Stimulated activated naive CD8-positive, alpha-beta T cell treated with anti-CD3 and anti-CD28 coated beads, Interleukin-15, Interleukin-2, amounts not matched to agents 100 ng/mL and 50 ng/mL, for 24 hours (primary cell): ENCODE measurements at regions not wholly inside any gene's neighbourhood (a gene's known extent, or its start where the extent isn't known, plus 50 kb on each side); places are given as distances from the start of the nearest gene placed in this dataset.
"Not testable (repeated sequence)": the region's sequence is repeated elsewhere in the genome, so short reads cannot be mapped to it uniquely, and the experiment has no call there.

Experiments used
- H3K27ac Mint-ChIP-seq: one replicate; pipeline ENCODE4 v1.8.0; 2021; ENCODE audit warnings: mild to moderate bottlenecking, mixed read lengths
- H3K27me3 Mint-ChIP-seq: one replicate; pipeline ENCODE4 v1.8.0; 2021; ENCODE audit warnings: mixed read lengths
- H3K36me3 Mint-ChIP-seq: one replicate; pipeline ENCODE4 v1.8.0; 2021; ENCODE audit warnings: low read depth, mixed read lengths
- H3K4me1 Mint-ChIP-seq: one replicate; pipeline ENCODE4 v1.8.0; 2021; ENCODE audit warnings: low read depth, mixed read lengths
- H3K4me3 Mint-ChIP-seq: one replicate; pipeline ENCODE4 v1.8.0; 2021; ENCODE audit warnings: mild to moderate bottlenecking, mixed read lengths
- H3K9me3 Mint-ChIP-seq: one replicate; pipeline ENCODE4 v1.8.0; 2021; ENCODE audit warnings: mixed read lengths

GRCh38 chr12:25394025-25394424 is 143.3 kb upstream of the KRAS start:
- Mint-ChIP-seq H3K9me3 (no peaks in the 10 kb centered on the region), H3K27ac (no peak overlapping the region), H3K4me3 (no peak overlapping the region)

GRCh38 chr12:25391346-25391745 is 140.6 kb upstream of the KRAS start:
- H3K27ac Mint-ChIP-seq, H3K9me3 Mint-ChIP-seq, H3K36me3 Mint-ChIP-seq, H3K4me3 Mint-ChIP-seq: not testable (repeated sequence)
- H3K4me1 Mint-ChIP-seq, result peaks cover 25% of the 10 kb centered on the region
- H3K27me3 Mint-ChIP-seq, result peaks cover 23% of the 10 kb centered on the region

More at GRCh38 chr12:25394025-25394424, 143.3 kb upstream of the KRAS start:
- H3K4me1 Mint-ChIP-seq, result no peaks in the 10 kb centered on the region
- H3K27me3 Mint-ChIP-seq, result peaks cover 23% of the 10 kb centered on the region
- H3K36me3 Mint-ChIP-seq, result no peaks in the 10 kb centered on the region

DNA sequence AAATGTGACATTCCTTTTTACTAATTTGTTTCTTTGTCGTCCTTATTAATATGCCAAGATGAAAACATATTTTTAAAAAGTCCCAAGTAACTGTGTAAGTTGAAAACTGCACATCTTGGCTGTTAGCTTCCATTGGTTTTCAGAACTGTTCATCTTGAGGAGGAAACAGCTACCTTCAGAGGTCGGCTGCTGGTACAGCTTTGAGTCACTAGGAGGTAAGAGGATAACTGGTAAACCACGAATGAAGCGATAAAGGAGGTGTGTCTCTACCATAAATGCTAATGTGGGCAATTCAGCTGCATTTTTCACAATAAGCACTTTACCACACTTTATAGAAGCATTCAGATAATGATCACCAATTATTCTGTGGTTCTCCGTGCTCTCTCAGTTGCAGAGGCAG is 137.5 kb upstream of the KRAS start:
- Mint-ChIP-seq H3K27me3 (peaks cover 24% of the 10 kb centered on the region), H3K4me3 (peak overlapping the region; percentile 5), H3K4me1 (peaks cover 48% of the 10 kb centered on the region), H3K27ac (peak overlapping the region; percentile 70), H3K36me3 (no peaks in the 10 kb centered on the region), H3K9me3 (no peaks in the 10 kb centered on the region)

DNA sequence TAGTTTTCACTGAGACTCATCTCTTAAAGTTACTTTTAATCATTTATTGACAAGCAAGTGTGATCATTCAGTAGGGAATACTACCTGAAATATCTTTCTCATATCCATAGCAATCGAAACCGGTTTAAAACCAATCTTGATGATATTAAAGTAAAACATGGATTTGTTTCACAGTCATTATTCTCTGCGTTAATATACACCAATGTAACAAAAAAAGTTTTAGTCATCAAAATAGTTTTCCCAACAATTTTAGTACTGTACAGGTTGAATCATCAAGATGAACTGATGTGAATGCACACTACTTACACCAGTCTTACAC is 137.0 kb upstream of the KRAS start:
- no peaks in the 10 kb centered on the region for H3K9me3 Mint-ChIP-seq
- peaks cover 21% of the 10 kb centered on the region for H3K27me3 Mint-ChIP-seq
- H3K36me3 Mint-ChIP-seq, result no peaks in the 10 kb centered on the region
- peaks cover 53% of the 10 kb centered on the region for H3K4me1 Mint-ChIP-seq
- peak overlapping the region; percentile 87 for H3K4me3 Mint-ChIP-seq
- H3K27ac Mint-ChIP-seq, result peak overlapping the region; percentile 78

DNA sequence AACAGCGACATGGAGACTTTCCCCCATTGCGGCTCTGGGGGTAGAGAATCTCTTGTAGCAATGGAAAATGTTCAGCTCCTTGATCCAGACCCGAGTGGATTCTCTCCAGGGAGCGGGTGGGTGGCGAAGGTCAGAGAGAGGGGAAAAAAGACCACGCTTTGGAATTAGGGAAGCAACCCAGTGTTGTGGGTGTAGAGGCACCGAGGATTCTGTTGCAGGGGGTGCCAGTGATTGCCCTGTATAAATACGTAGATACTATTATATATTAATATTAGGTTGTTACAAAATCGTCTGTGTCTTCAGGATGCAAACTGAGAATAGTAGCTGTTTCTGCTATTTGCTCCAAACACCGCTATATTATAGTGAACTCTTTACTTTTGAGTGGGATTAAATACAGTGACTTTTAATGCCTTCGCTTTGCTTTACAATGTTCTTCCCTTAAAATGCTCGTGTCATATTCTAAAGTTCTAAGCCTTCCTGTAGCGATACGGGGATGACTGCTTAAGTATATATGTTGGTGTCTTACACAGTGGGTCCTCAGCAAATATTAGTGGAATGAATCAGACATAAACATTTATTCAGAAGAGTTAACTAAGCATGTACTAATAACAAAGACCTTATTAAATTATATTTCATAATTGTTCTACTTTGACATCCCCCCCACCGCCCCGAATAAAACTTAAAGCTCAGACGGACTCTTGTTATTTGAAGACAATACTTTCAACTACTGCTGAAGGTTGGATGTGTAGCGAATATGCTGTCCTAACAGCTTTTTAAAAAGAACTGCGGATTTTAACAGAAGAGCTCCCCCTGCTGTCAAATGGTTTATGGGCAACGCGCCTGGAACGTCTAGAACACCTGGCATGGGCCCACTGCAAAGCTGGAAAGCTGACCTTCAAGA is 136.4 kb upstream of the KRAS start:
- H3K27ac Mint-ChIP-seq, result peak overlapping the region; percentile 95
- H3K36me3 Mint-ChIP-seq, result no peaks in the 10 kb centered on the region
- H3K4me1 Mint-ChIP-seq, result peaks cover 59% of the 10 kb centered on the region
- H3K27me3 Mint-ChIP-seq, result peaks cover 17% of the 10 kb centered on the region
- no peaks in the 10 kb centered on the region for H3K9me3 Mint-ChIP-seq
- H3K4me3 Mint-ChIP-seq, result peak overlapping the region; percentile 87

DNA sequence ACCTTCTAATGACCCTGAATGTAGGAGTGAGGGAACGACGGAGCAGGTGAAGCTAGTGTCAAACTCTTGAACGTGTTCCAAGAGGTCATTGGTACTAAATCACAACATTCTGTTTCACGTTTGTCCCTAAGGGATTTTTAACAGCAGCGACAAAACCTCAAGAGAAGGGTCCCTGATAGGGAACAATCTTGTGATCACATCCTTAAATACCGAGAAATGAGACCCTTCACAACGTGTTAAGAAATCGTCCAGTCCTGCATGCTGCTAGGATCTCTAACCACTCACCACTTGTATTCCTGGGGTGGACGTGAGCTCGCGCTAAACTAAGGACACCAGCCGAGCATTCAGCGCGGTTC is 134.1 kb upstream of the KRAS start:
- Mint-ChIP-seq H3K9me3 (no peaks in the 10 kb centered on the region), H3K27ac (peak overlapping the region; percentile 95), H3K4me3 (peak overlapping the region; percentile 87), H3K27me3 (peaks cover 11% of the 10 kb centered on the region), H3K36me3 (no peaks in the 10 kb centered on the region), H3K4me1 (peaks cover 61% of the 10 kb centered on the region)

GRCh38 chr12:25384038-25384892 is 133.5 kb upstream of the KRAS start:
- Mint-ChIP-seq H3K27me3 (peaks cover 9% of the 10 kb centered on the region), H3K36me3 (no peaks in the 10 kb centered on the region), H3K4me1 (peaks cover 61% of the 10 kb centered on the region), H3K27ac (peak overlapping the region; percentile 95), H3K9me3 (no peaks in the 10 kb centered on the region), H3K4me3 (peak overlapping the region; percentile 87)

DNA sequence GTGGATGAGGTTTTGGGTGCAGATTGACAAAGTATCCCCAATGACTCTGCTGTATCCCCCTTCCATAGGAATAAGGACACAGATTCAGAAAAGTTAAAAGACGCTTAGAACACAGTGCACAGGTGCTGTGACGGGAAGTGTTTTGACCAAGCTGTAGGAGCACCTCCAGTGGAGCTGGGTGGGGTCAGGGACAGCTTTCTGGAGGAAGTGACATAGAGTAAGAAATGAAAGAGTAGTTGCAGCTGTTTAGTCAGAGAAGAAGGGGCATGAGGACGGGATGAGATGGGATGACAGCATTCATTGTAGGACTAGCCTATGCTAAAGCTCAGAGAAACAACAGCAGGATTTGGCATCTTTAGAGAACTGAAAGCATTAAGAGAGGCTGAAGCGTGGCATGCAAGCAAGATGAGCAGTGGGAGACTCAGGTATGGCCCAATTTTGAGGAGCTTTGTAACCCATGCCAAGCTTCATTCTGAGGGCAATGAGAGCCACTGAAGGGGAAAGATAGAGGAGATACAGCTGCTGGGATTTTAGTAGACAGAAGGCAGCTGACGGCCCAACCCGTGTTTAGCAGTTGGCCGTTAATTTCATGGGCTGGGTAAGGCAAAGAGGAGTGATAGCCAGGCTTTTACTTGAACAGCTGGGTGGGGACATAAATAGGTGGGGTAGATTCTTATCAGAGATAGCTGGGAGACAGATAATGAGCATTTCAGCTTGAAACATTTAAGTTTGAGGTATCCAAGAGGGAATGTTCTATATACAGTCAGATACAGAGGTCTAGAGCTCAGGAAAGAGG is 131.8 kb upstream of the KRAS start:
- peaks cover 64% of the 10 kb centered on the region for H3K4me1 Mint-ChIP-seq

GRCh38 chr12:25377469-25378177 is 126.9 kb upstream of the KRAS start:
- Mint-ChIP-seq H3K4me1 (peaks cover 58% of the 10 kb centered on the region), H3K27me3 (no peaks in the 10 kb centered on the region), H3K9me3 (no peaks in the 10 kb centered on the region), H3K4me3 (peak overlapping the region; percentile 40), H3K27ac (peak overlapping the region; percentile 72), H3K36me3 (no peaks in the 10 kb centered on the region)

More for the DNA sequence above, 131.8 kb upstream of the KRAS start:
- Mint-ChIP-seq H3K36me3 (no peaks in the 10 kb centered on the region), H3K27me3 (peaks cover 9% of the 10 kb centered on the region), H3K9me3 (no peaks in the 10 kb centered on the region), H3K4me3 (no peak overlapping the region), H3K27ac (no peak overlapping the region)

- no peaks in the 10 kb centered on the region for H3K27me3 Mint-ChIP-seq
- no peaks in the 10 kb centered on the region for H3K36me3 Mint-ChIP-seq
- no peak overlapping the region for H3K4me3 Mint-ChIP-seq
- H3K9me3 Mint-ChIP-seq, result no peaks in the 10 kb centered on the region
- H3K4me1 Mint-ChIP-seq, result peaks cover 57% of the 10 kb centered on the region
- no peak overlapping the region for H3K27ac Mint-ChIP-seq
These were observed 126.3 kb upstream of the KRAS start for GRCh38 chr12:25376985-25377384.

GRCh38 chr12:25376407-25376806 is 125.7 kb upstream of the KRAS start:
- Mint-ChIP-seq H3K27me3 (no peaks in the 10 kb centered on the region), H3K36me3 (no peaks in the 10 kb centered on the region), H3K27ac (no peak overlapping the region), H3K4me3 (peak overlapping the region; percentile 39), H3K9me3 (no peaks in the 10 kb centered on the region), H3K4me1 (peaks cover 60% of the 10 kb centered on the region)

GRCh38 chr12:25372969-25373817 is 122.5 kb upstream of the KRAS start:
- Mint-ChIP-seq H3K9me3 (no peaks in the 10 kb centered on the region), H3K27me3 (no peaks in the 10 kb centered on the region), H3K4me3 (no peak overlapping the region), H3K36me3 (no peaks in the 10 kb centered on the region), H3K4me1 (peaks cover 49% of the 10 kb centered on the region), H3K27ac (peak overlapping the region; percentile 21)

DNA sequence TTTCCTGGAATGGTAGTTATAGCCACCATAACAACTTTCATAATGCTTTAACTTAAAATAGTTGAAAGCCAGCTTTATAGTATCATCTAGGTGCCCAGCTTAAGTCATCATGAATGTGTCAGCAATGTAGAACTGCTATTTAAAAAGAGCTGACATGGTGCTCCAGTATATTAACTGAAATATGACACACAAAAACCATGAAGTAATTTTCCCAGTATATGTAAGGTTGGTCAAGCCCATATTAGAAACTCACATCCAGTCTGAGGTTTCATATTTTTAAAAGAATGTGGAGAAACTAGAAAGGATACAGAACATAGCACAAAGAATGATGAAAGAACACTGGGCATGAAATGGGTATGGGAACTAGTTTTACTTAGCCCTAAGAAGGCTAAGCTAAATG is 121.3 kb upstream of the KRAS start:
- Mint-ChIP-seq H3K4me1 (peaks cover 38% of the 10 kb centered on the region), H3K4me3 (no peak overlapping the region), H3K9me3 (no peaks in the 10 kb centered on the region), H3K36me3 (no peaks in the 10 kb centered on the region), H3K27ac (peak overlapping the region; percentile 31), H3K27me3 (no peaks in the 10 kb centered on the region)
